T-helper 1 cell (primary cell): ENCODE measurements at regions not wholly inside any gene's neighbourhood (a gene's known extent, or its start where the extent isn't known, plus 50 kb on each side); places are given as distances from the start of the nearest gene placed in this dataset.
"Not testable (repeated sequence)": the region's sequence is repeated elsewhere in the genome, so short reads cannot be mapped to it uniquely, and the experiment has no call there.

ENCODE experiments used
- DNase-seq, 5 donors: peaks; one replicate each; pipeline ENCODE4 v3.0.0-alpha.2; 2012 to 2020

- DNase-seq: not testable (repeated sequence)
Measured at GRCh38 chr1:206256935-206257334, 53.6 kb downstream of the SRGAP2 start.

DNA sequence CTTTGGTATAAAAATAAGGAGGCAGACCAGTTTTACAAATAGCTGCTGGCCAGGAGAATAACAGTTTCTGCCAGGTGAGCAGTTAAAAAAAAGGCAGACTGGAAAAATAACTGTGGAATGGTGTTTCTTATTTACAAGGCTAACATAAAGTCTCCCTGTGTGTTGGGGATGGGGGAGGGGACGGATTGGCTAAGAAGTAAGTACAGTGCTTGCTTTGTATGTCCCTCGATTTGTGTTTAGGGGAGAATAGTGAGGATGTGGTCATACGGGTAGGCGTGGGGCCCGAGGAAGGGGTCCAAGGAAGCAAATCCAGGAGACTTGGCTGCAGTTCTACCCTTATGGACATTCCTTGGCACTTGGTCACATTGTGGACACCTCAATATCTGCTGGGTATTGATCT lies 58.1 kb downstream of the SRGAP2 start:
- not testable (repeated sequence) for DNase-seq

DNA sequence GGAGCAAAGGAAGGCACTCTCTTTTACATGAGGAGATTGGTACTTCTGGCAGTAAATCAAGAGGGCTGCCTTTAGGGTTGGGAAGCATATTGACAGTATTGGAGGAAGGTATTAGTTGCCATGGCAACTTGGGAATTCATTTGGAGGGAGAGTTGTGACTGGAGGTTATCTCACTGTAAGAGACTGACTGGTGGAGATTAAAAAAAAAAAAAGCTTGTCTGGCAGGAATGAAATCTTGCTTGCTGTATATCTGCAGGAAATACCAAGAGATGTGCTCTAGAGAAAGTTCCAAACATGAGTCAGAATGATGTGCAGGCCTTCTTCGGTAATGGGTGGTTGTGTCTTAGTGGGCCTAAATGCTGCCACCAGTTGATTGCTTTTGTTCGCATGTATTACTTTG lies 59.1 kb downstream of the SRGAP2 start:
- DNase-seq: not testable (repeated sequence)

DNA sequence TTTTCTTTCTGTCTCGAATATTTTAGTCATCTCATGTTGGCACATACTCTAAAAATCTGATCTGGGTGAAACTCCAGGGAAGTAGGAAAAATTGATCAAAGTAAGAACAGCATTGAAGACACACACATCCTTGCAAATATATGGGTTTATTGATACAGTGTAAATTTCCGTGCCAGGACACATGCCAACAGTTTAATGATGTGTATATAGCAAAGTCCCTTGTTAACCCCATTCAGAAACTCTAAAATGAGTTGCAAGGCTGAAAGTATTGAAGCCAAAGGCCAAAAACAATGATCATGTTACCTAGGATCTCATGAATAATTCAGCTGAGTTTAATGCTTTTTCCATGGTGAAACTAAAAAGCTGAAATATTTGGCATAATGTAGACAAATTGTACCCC lies 61.6 kb downstream of the SRGAP2 start:
- DNase-seq: not testable (repeated sequence)

DNA sequence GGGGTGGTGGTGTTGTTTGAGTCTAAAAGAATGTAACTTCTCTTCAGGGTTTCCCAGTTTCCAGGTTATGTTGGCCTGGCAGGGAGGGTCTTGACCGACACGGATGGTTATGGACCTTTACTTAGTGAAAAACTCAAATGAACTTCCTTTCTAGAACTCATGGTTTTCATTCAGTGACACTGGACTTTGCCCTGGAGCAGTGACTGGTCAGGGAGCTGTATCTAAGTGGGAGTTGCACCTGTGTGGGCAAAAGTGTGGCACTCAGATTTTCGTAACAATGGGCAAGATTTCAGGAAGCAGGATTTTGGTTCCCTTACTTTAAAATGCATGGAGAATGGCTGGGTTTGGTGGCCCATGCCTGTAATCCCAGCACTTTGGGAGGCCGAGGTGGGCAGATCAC lies 67.8 kb downstream of the SRGAP2 start:
- not testable (repeated sequence) for DNase-seq

DNA sequence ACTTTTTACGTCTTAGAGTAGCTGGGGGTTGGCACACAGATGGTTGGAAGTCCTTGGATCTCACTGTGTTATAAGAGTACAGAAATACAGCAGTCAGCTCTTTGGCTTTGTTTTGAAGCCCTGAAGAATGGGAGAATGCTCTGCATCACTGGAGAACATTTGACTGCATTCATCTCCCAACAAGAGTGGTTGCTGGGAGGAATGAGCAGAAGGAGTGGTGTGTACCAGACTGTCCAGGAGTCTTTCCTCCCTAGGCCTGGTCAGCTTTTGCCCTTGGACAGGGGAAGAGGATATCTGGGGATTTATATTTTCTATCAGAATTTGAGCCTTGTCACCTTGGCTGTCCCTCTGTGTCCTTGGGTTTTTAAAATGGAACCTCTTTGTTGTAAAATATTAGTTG lies 69.8 kb downstream of the SRGAP2 start:
- DNase-seq: not testable (repeated sequence)

DNA sequence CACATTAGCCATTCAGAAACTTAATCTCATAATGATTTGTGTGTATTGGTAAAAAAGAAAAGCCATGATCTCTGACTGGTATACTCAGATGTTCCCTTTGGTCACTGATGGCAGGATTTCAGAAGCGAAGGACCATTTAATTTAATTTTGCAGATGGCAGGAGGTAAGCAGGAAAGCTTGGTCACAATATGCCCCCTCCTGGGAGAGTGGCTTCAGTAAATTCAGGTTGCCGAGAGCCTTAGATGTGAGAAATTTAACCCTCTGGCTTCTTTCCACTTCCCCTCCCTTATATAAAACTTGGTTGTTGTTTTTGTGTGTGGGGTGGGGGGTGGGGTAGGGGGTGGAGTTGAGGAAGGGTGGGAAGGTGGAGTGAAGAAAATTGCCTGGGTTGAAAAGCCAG lies 72.8 kb downstream of the SRGAP2 start:
- DNase-seq: not testable (repeated sequence)

GRCh38 chr1:206278683-206279082 lies 75.3 kb downstream of the SRGAP2 start:
- DNase-seq: not testable (repeated sequence)

- not testable (repeated sequence) for DNase-seq
Measured at GRCh38 chr1:206280683-206281082, 77.3 kb downstream of the SRGAP2 start.

DNA sequence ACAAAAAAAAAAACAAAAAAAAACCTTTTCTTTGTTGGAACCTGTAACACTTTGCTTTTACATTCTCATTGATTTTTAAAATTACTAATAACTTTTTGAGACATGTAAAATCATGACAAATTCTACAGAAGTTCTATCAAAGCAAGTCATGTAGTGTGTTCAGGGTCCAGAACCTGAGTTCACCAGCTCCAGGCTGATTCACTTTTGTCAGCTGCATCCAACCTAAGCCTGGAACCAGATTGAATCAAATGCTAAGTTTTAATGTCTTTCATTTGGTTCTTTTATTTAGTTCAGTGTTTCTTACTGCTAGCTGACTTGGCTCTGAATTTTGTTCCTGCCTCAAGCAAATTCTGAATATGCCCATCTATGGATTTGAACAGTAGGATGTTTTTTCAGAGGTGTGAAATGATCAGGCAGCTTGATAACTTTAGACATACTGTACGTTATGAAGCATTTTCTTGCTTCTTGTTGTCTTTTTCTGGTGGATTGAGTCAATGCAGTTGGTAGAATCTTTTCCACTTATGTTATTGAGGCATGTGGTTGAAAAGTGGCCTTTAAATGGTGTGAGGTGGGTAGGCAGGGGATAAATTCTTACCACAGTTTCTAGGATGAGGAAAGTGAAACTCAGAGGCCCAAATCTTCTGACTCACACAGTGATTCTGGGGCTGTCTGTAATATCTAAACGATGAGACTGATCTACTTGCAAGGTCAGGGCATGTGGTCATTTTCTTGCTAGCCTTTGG lies 78.7 kb downstream of the SRGAP2 start:
- DNase-seq: not testable (repeated sequence)

GRCh38 chr1:206285024-206285960 lies 82.0 kb downstream of the SRGAP2 start:
- DNase-seq: not testable (repeated sequence)

DNA sequence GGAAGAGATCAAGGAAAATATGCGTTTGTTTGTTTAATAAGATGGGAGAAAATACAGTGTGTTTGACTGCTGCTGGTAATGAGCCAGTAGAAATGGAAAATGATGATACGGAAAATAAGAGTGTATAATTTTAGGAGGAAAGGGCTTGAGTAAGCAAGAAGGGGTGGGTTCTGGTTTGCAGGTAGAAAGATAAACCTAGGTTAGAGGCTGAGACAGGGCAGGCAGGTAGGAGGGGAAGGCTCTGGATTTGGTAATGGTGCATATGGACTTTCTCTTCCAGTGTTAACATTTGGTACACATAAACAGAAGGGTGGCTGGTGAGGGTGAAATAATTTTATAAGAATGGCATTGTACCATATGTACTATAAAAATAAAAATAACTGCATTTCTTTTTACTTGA lies 84.4 kb downstream of the SRGAP2 start:
- not testable (repeated sequence) for DNase-seq

- DNase-seq: not testable (repeated sequence)
Measured at GRCh38 chr1:206288453-206288852, 85.1 kb downstream of the SRGAP2 start.

- not testable (repeated sequence) for DNase-seq
Measured at GRCh38 chr1:206297145-206298031, 94.0 kb downstream of the SRGAP2 start.

- not testable (repeated sequence) for DNase-seq
Measured at GRCh38 chr1:206298032-206298392, 94.7 kb downstream of the SRGAP2 start.

DNA sequence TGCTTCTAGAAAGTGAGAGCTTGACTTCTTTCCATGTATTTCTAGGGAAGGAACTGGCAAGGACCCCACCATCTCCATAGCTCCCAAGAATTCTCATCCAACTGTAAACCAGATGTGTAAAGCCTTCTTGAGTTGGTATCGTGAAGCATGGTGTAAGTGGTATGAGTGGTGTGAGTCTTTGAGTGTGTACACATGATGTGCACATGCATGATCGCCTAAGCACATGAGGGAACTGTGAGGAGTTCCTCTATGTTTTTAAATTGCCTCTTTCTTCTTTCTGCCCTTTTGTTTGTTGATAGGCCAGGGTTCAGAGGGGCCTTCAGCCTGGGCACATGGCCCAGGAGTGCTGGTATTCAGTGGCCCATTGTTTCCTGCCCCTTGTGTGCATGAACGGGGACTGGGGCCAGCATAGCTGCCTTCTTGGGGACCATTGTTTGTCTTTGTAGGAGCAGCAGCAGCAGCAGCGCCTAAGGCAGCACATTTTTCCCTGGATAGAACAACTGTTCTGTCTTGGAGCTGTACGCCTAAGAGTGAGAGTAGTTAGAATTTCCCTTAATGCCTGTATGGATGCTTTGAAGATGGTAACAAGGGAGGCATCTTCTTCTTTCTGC lies 95.9 kb downstream of the SRGAP2 start:
- DNase-seq: not testable (repeated sequence)

- not testable (repeated sequence) for DNase-seq
Measured at GRCh38 chr1:206299942-206300341, 96.6 kb downstream of the SRGAP2 start.

GRCh38 chr1:206302056-206302455 lies 98.7 kb downstream of the SRGAP2 start:
- DNase-seq: not testable (repeated sequence)

- not testable (repeated sequence) for DNase-seq
Measured at GRCh38 chr1:206307442-206307841, 104.1 kb downstream of the SRGAP2 start.

GRCh38 chr1:206310948-206311347 lies 107.6 kb downstream of the SRGAP2 start:
- DNase-seq: not testable (repeated sequence)

DNA sequence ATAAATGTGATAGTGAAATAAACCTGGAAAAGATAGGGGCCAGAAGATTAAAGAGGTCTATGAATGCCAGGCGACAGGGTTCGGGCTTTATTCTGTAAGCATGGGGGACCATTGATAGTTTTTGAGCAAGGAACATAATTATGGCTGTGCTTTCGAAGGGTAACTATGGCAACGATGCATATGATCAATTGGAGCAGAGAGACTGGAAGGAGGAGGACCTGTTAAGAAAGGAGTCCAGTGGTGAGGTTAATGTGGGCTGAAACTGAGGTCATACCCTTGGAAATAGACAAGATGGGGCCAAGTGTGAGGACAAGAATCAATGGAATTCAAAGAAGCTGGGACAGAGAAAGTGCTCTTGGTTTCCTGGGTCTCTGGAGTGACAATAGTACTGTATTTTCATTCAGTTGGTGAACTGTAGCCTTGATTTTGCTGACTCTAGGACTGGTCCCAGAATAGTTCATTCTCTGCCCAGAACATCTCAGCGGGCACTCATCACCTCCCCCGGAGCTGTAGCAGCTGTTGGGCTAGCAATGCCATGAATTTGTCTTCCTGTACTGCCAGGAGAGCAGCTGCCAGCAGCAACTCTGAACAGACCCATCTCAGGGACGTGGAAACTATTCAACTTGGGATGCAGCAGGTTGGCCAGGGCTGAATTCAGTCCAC lies 108.4 kb downstream of the SRGAP2 start:
- not testable (repeated sequence) for DNase-seq

- DNase-seq: not testable (repeated sequence)
Measured at GRCh38 chr1:206312274-206312665, 108.9 kb downstream of the SRGAP2 start.
